SK-N-SH (cell line): ENCODE measurements at regions not wholly inside any gene's neighbourhood (a gene's known extent, or its start where the extent isn't known, plus 50 kb on each side); places are given as distances from the start of the nearest gene placed in this dataset.

Source experiments
- CTCF ChIA-PET: fragments of 300-600, 350-600 bp; formaldehyde crosslinking; extraction: SDS; loops from one replicate; lab custom pipeline; 2021; lab: Yijun Ruan, JAX
- POLR2A ChIA-PET: fragments of 350-600 bp; sonication (Branson Sonifier 250); formaldehyde crosslinking; extraction: SDS; loops from one replicate; lab custom pipeline; 2020; ENCODE audit warnings: antibody characterized with exemption, inconsistent platforms; lab: Yijun Ruan, JAX
- DNase-seq: peaks from one replicate; pipeline ENCODE4 v3.0.0; 2012
- H2AFZ ChIP-seq: fragments of 200-600 bp; sonication (generic); 2 replicates; pipeline ENCODE4 v1.8.1; 2016; ENCODE audit warnings: antibody characterized with exemption, mild to moderate bottlenecking, low read depth
- H3F3A ChIP-seq: fragments of 200-600 bp; sonication (generic); replicated peaks from 2 replicates; pipeline ENCODE3; 2016; ENCODE audit warnings: antibody characterized with exemption, mild to moderate bottlenecking; ENCODE audit not compliant: insufficient read depth
- H3K27ac ChIP-seq, 2 experiments: fragments of 200-500 bp in 1 of 2; fragments of 200-600 bp in 1 of 2; sonication (Bioruptor generic) in 1 of 2; sonication (generic), shearing (Covaris generic) in 1 of 2; 2 replicates each; pipeline versions ENCODE4 v1.5.1 to v1.6.1; 2014 to 2016; ENCODE audit warnings: low read depth in 2 of 2, inconsistent platforms in 1 of 2, low read length in 1 of 2, mild to moderate bottlenecking in 1 of 2, mixed read lengths in 1 of 2
- H3K27me3 ChIP-seq: fragments of 200-600 bp; sonication (generic), shearing (Covaris generic); 2 replicates; pipeline ENCODE4 v1.6.1; 2016; ENCODE audit warnings: mixed run types; ENCODE audit not compliant: insufficient read depth
- H3K36me3 ChIP-seq, 2 experiments: fragments of 200-500 bp in 1 of 2; fragments of 200-600 bp in 1 of 2; sonication (Bioruptor generic) in 1 of 2; sonication (generic) in 1 of 2; replicated peaks in 1 of 2; 2 replicates each; pipeline versions ENCODE3 to v1.5.1; 2014 to 2016; ENCODE audit warnings: low read length in 1 of 2, mild to moderate bottlenecking in 1 of 2; ENCODE audit not compliant: insufficient read depth in 2 of 2, control insufficient read depth in 1 of 2
- H3K4me1 ChIP-seq, 2 experiments: fragments of 200-500 bp in 1 of 2; fragments of 200-600 bp in 1 of 2; sonication (Bioruptor generic) in 1 of 2; sonication (generic), shearing (Covaris generic) in 1 of 2; 2 replicates each; pipeline versions ENCODE4 v1.5.1 to v1.6.1; 2014 to 2016; ENCODE audit warnings: low read depth in 1 of 2, low read length in 1 of 2, mixed run types in 1 of 2; ENCODE audit not compliant: insufficient read depth in 2 of 2, control insufficient read depth in 1 of 2
- H3K4me2 ChIP-seq: fragments of 200-600 bp; sonication (generic), shearing (Covaris generic); 2 replicates; pipeline ENCODE4 v1.6.1; 2017; ENCODE audit warnings: mixed run types
- H3K4me3 ChIP-seq, 2 experiments: fragments of 200-500 bp in 1 of 2; fragments of 200-600 bp in 1 of 2; sonication (Bioruptor generic) in 1 of 2; sonication (generic), shearing (Covaris generic) in 1 of 2; 2 replicates each; pipeline versions ENCODE4 v1.5.1 to v1.8.1; 2014 to 2016; ENCODE audit warnings: low read depth in 2 of 2, inconsistent platforms in 1 of 2, low read length in 1 of 2, mild to moderate bottlenecking in 1 of 2, mixed read lengths in 1 of 2, moderate library complexity in 1 of 2
- H3K79me2 ChIP-seq: fragments of 200-600 bp; sonication (generic); 2 replicates; pipeline ENCODE4 v1.8.1; 2017; ENCODE audit warnings: mild to moderate bottlenecking; ENCODE audit not compliant: insufficient read depth
- H3K9ac ChIP-seq: fragments of 200-600 bp; sonication (generic); 2 replicates; pipeline ENCODE4 v1.6.1; 2017; ENCODE audit warnings: mixed run types
- H3K9me2 ChIP-seq: fragments of 200-600 bp; sonication (generic); 2 replicates; pipeline ENCODE4 v1.6.1; 2017; ENCODE audit warnings: mixed run types
- H3K9me3 ChIP-seq: fragments of 200-600 bp; sonication (generic); 2 replicates; pipeline ENCODE4 v1.6.1; 2017; ENCODE audit warnings: mixed run types, mild to moderate bottlenecking, moderate library complexity
- H4K20me1 ChIP-seq: fragments of 200-600 bp; sonication (generic); 2 replicates; pipeline ENCODE4 v1.6.1; 2017; ENCODE audit warnings: mild to moderate bottlenecking, mixed run types; ENCODE audit not compliant: insufficient read depth
- CHD2 ChIP-seq: fragments of 150-350 bp; IDR thresholded peaks from 2 replicates; pipeline ENCODE4 v1.6.1; 2018; ENCODE audit warnings: low read length; ENCODE audit not compliant: partially characterized antibody
- EZH2phosphoT487 ChIP-seq: fragments of 200-600 bp; sonication (generic); IDR thresholded peaks from 2 replicates; pipeline ENCODE4 v1.6.1; 2017; ENCODE audit warnings: low read depth, mixed run types, mild to moderate bottlenecking, antibody characterized with exemption, moderate library complexity, borderline replicate concordance
- FOXM1 ChIP-seq: IDR thresholded peaks from 2 replicates; pipeline ENCODE4 v1.4.0; 2012; ENCODE audit warnings: low read depth, mild to moderate bottlenecking
- GABPA ChIP-seq: IDR thresholded peaks from 2 replicates; pipeline ENCODE4 v1.4.0; 2012; ENCODE audit warnings: low read depth, mild to moderate bottlenecking
- JUND ChIP-seq: IDR thresholded peaks from 2 replicates; pipeline ENCODE4 v1.4.0; 2012
- MAX ChIP-seq: IDR thresholded peaks from 2 replicates; pipeline ENCODE4 v1.4.0; 2012; ENCODE audit warnings: low read depth
- MEF2A ChIP-seq: IDR thresholded peaks from 2 replicates; pipeline ENCODE4 v1.4.0; 2012; ENCODE audit warnings: low read depth, borderline replicate concordance
- MXI1 ChIP-seq: IDR thresholded peaks from 2 replicates; pipeline ENCODE4 v1.6.1; 2012; ENCODE audit warnings: mild to moderate bottlenecking, low read depth, low read length, improper control_type of control experiment
- PBX3 ChIP-seq: IDR thresholded peaks from 2 replicates; pipeline ENCODE4; 2012
- POLR2AphosphoS5 ChIP-seq: IDR thresholded peaks from 2 replicates; pipeline ENCODE4 v1.6.1; 2012; ENCODE audit warnings: low read depth, low read length
- RCOR1 ChIP-seq: fragments of 150-350 bp; IDR thresholded peaks from 2 replicates; pipeline ENCODE4 v1.6.1; 2017; ENCODE audit warnings: antibody characterized with exemption, low read length
- TCF12 ChIP-seq: IDR thresholded peaks from 2 replicates; pipeline ENCODE4 v1.4.0; 2012
- TEAD4 ChIP-seq: IDR thresholded peaks from 2 replicates; pipeline ENCODE4 v1.4.0; 2012; ENCODE audit warnings: mild to moderate bottlenecking, borderline replicate concordance; ENCODE audit not compliant: insufficient read depth
- USF1 ChIP-seq: IDR thresholded peaks from 2 replicates; pipeline ENCODE4 v1.4.0; 2012; ENCODE audit warnings: low read depth, borderline replicate concordance
- ZBTB33 ChIP-seq: IDR thresholded peaks from 2 replicates; pipeline ENCODE4 v1.4.0; 2012; ENCODE audit warnings: low read depth, borderline replicate concordance
- WGBS: methylation state at CpG from one replicate; pipeline ENCODE4 v1.1.6; 2017; ENCODE audit warnings: low lambda C conversion rate; 5-methylcytosine and 5-hydroxymethylcytosine counted together

- ChIA-PET CTCF (interaction anchor here (1.0 to 1.7 kb wide), 3 partner anchors 16 to 25 kb away, joined by 3 to 5 read pairs (median 4); no protein-coding TSS in a partner anchor), POLR2A (no interaction called here)
- WGBS, result 7% methylated on average over 1 of the region's 1 CpG
Measured at GRCh38 chr11:11141065-11141464, 212.0 kb downstream of the CSNK2A3 start.

GRCh38 chr11:11140510-11140909, 212.5 kb downstream of the CSNK2A3 start:
- no peak for TF ChIP-seq USF1
- TF ChIP-seq RCOR1, result no peak
- no peak for TF ChIP-seq TCF12
- no peak for TF ChIP-seq MAX
- no peak for TF ChIP-seq MEF2A
- no peak for TF ChIP-seq EZH2phosphoT487
- no peak for TF ChIP-seq TEAD4
- TF ChIP-seq PBX3, result no peak
- no peak for TF ChIP-seq CHD2
- no peak for TF ChIP-seq GABPA
- TF ChIP-seq POLR2AphosphoS5, result no peak
- TF ChIP-seq ZBTB33, result no peak
- no peak for TF ChIP-seq JUND
- no peak for TF ChIP-seq MXI1

More at GRCh38 chr11:11141065-11141464, 212.0 kb downstream of the CSNK2A3 start:
- Histone ChIP-seq H4K20me1 (no peaks in the 10 kb centered on the region), H3K4me3 (no peak overlapping the region)
- no peak for TF ChIP-seq FOXM1
- TF ChIP-seq, all 33 proteins: peak for 0
- no peaks in the 10 kb centered on the region for H3F3A ChIP-seq
- H3K4me2 ChIP-seq, result no peak overlapping the region
- H3K9me2 ChIP-seq, result no peaks in the 10 kb centered on the region
- H2AFZ ChIP-seq, result no peak overlapping the region
- H3K9ac ChIP-seq, result no peak overlapping the region
- no peaks in the 10 kb centered on the region for H3K36me3 ChIP-seq
- no peaks in the 10 kb centered on the region for H3K79me2 ChIP-seq
- H3K4me1 ChIP-seq, result no peaks in the 10 kb centered on the region
- DNase-seq, result no peak
- H3K27ac ChIP-seq, result no peak overlapping the region
- H3K27me3 ChIP-seq, result no peaks in the 10 kb centered on the region
- no peaks in the 10 kb centered on the region for H3K9me3 ChIP-seq

More at GRCh38 chr11:11140510-11140909, 212.5 kb downstream of the CSNK2A3 start:
- no peak overlapping the region for H2AFZ ChIP-seq
- no peak overlapping the region for H3K4me3 ChIP-seq
- H4K20me1 ChIP-seq, result no peaks in the 10 kb centered on the region
- no peak for DNase-seq
- ChIA-PET CTCF (interaction anchor here (1.2 to 1.7 kb wide), 2 partner anchors 17 kb away, joined by 4 to 5 read pairs; no protein-coding TSS in a partner anchor), POLR2A (no interaction called here)
- no peak overlapping the region for H3K9ac ChIP-seq
- no peak overlapping the region for H3K27ac ChIP-seq
- H3K27me3 ChIP-seq, result no peaks in the 10 kb centered on the region
- no peaks in the 10 kb centered on the region for H3K9me2 ChIP-seq
- no peaks in the 10 kb centered on the region for H3K9me3 ChIP-seq
- no peaks in the 10 kb centered on the region for H3K36me3 ChIP-seq
- H3K4me2 ChIP-seq, result no peak overlapping the region
- H3K4me1 ChIP-seq, result no peaks in the 10 kb centered on the region
- no peaks in the 10 kb centered on the region for H3F3A ChIP-seq
- no peaks in the 10 kb centered on the region for H3K79me2 ChIP-seq
